SK-N-SH (cell line): ENCODE measurements at regions not wholly inside any gene's neighbourhood (a gene's known extent, or its start where the extent isn't known, plus 50 kb on each side); places are given as distances from the start of the nearest gene placed in this dataset.

ENCODE experiments used
- CTCF ChIA-PET: fragments of 300-600, 350-600 bp; formaldehyde crosslinking; extraction: SDS; loops from one replicate; lab custom pipeline; 2021; lab: Yijun Ruan, JAX
- POLR2A ChIA-PET: fragments of 350-600 bp; sonication (Branson Sonifier 250); formaldehyde crosslinking; extraction: SDS; loops from one replicate; lab custom pipeline; 2020; ENCODE audit warnings: antibody characterized with exemption, inconsistent platforms; lab: Yijun Ruan, JAX
- DNase-seq: peaks from one replicate; pipeline ENCODE4 v3.0.0; 2012
- H2AFZ ChIP-seq: fragments of 200-600 bp; sonication (generic); 2 replicates; pipeline ENCODE4 v1.8.1; 2016; ENCODE audit warnings: antibody characterized with exemption, mild to moderate bottlenecking, low read depth
- H3F3A ChIP-seq: fragments of 200-600 bp; sonication (generic); replicated peaks from 2 replicates; pipeline ENCODE3; 2016; ENCODE audit warnings: antibody characterized with exemption, mild to moderate bottlenecking; ENCODE audit not compliant: insufficient read depth
- H3K27ac ChIP-seq, 2 experiments: fragments of 200-500 bp in 1 of 2; fragments of 200-600 bp in 1 of 2; sonication (Bioruptor generic) in 1 of 2; sonication (generic), shearing (Covaris generic) in 1 of 2; 2 replicates each; pipeline versions ENCODE4 v1.5.1 to v1.6.1; 2014 to 2016; ENCODE audit warnings: low read depth in 2 of 2, inconsistent platforms in 1 of 2, low read length in 1 of 2, mild to moderate bottlenecking in 1 of 2, mixed read lengths in 1 of 2
- H3K27me3 ChIP-seq: fragments of 200-600 bp; sonication (generic), shearing (Covaris generic); 2 replicates; pipeline ENCODE4 v1.6.1; 2016; ENCODE audit warnings: mixed run types; ENCODE audit not compliant: insufficient read depth
- H3K36me3 ChIP-seq, 2 experiments: fragments of 200-500 bp in 1 of 2; fragments of 200-600 bp in 1 of 2; sonication (Bioruptor generic) in 1 of 2; sonication (generic) in 1 of 2; replicated peaks in 1 of 2; 2 replicates each; pipeline versions ENCODE3 to v1.5.1; 2014 to 2016; ENCODE audit warnings: low read length in 1 of 2, mild to moderate bottlenecking in 1 of 2; ENCODE audit not compliant: insufficient read depth in 2 of 2, control insufficient read depth in 1 of 2
- H3K4me1 ChIP-seq, 2 experiments: fragments of 200-500 bp in 1 of 2; fragments of 200-600 bp in 1 of 2; sonication (Bioruptor generic) in 1 of 2; sonication (generic), shearing (Covaris generic) in 1 of 2; 2 replicates each; pipeline versions ENCODE4 v1.5.1 to v1.6.1; 2014 to 2016; ENCODE audit warnings: low read depth in 1 of 2, low read length in 1 of 2, mixed run types in 1 of 2; ENCODE audit not compliant: insufficient read depth in 2 of 2, control insufficient read depth in 1 of 2
- H3K4me2 ChIP-seq: fragments of 200-600 bp; sonication (generic), shearing (Covaris generic); 2 replicates; pipeline ENCODE4 v1.6.1; 2017; ENCODE audit warnings: mixed run types
- H3K4me3 ChIP-seq, 2 experiments: fragments of 200-500 bp in 1 of 2; fragments of 200-600 bp in 1 of 2; sonication (Bioruptor generic) in 1 of 2; sonication (generic), shearing (Covaris generic) in 1 of 2; 2 replicates each; pipeline versions ENCODE4 v1.5.1 to v1.8.1; 2014 to 2016; ENCODE audit warnings: low read depth in 2 of 2, inconsistent platforms in 1 of 2, low read length in 1 of 2, mild to moderate bottlenecking in 1 of 2, mixed read lengths in 1 of 2, moderate library complexity in 1 of 2
- H3K79me2 ChIP-seq: fragments of 200-600 bp; sonication (generic); 2 replicates; pipeline ENCODE4 v1.8.1; 2017; ENCODE audit warnings: mild to moderate bottlenecking; ENCODE audit not compliant: insufficient read depth
- H3K9ac ChIP-seq: fragments of 200-600 bp; sonication (generic); 2 replicates; pipeline ENCODE4 v1.6.1; 2017; ENCODE audit warnings: mixed run types
- H3K9me2 ChIP-seq: fragments of 200-600 bp; sonication (generic); 2 replicates; pipeline ENCODE4 v1.6.1; 2017; ENCODE audit warnings: mixed run types
- H3K9me3 ChIP-seq: fragments of 200-600 bp; sonication (generic); 2 replicates; pipeline ENCODE4 v1.6.1; 2017; ENCODE audit warnings: mixed run types, mild to moderate bottlenecking, moderate library complexity
- H4K20me1 ChIP-seq: fragments of 200-600 bp; sonication (generic); 2 replicates; pipeline ENCODE4 v1.6.1; 2017; ENCODE audit warnings: mild to moderate bottlenecking, mixed run types; ENCODE audit not compliant: insufficient read depth
- CHD2 ChIP-seq: fragments of 150-350 bp; IDR thresholded peaks from 2 replicates; pipeline ENCODE4 v1.6.1; 2018; ENCODE audit warnings: low read length; ENCODE audit not compliant: partially characterized antibody
- CTCF ChIP-seq: fragments of 200-600 bp; sonication (generic); IDR thresholded peaks from 2 replicates; pipeline ENCODE4 v1.6.1; 2017; ENCODE audit warnings: antibody characterized with exemption, mild to moderate bottlenecking, moderate library complexity
- ELF1 ChIP-seq: IDR thresholded peaks from 2 replicates; pipeline ENCODE4 v1.4.0; 2012
- EZH2phosphoT487 ChIP-seq: fragments of 200-600 bp; sonication (generic); IDR thresholded peaks from 2 replicates; pipeline ENCODE4 v1.6.1; 2017; ENCODE audit warnings: low read depth, mixed run types, mild to moderate bottlenecking, antibody characterized with exemption, moderate library complexity, borderline replicate concordance
- FOSL2 ChIP-seq: IDR thresholded peaks from 2 replicates; pipeline ENCODE4 v1.4.0; 2012; ENCODE audit warnings: low read depth, mild to moderate bottlenecking, moderate library complexity, borderline replicate concordance
- FOXJ3 ChIP-seq: sonication (generic); formaldehyde crosslinking; IDR thresholded peaks from 2 replicates; pipeline ENCODE4 v1.5.1; 2020; ENCODE audit warnings: mild to moderate bottlenecking, missing genetic modification reagents
- FOXM1 ChIP-seq: IDR thresholded peaks from 2 replicates; pipeline ENCODE4 v1.4.0; 2012; ENCODE audit warnings: low read depth, mild to moderate bottlenecking
- GABPA ChIP-seq: IDR thresholded peaks from 2 replicates; pipeline ENCODE4 v1.4.0; 2012; ENCODE audit warnings: low read depth, mild to moderate bottlenecking
- IRF3 ChIP-seq: fragments of 150-350 bp; IDR thresholded peaks from 2 replicates; pipeline ENCODE4 v1.6.1; 2016; ENCODE audit warnings: mild to moderate bottlenecking, low read depth, low read length
- JUND ChIP-seq: IDR thresholded peaks from 2 replicates; pipeline ENCODE4 v1.4.0; 2012
- NRF1 ChIP-seq: IDR thresholded peaks from 2 replicates; pipeline ENCODE4 v1.6.1; 2012; ENCODE audit warnings: low read depth, mild to moderate bottlenecking, low read length
- RAD21 ChIP-seq: IDR thresholded peaks from 2 replicates; pipeline ENCODE4 v1.6.1; 2012; ENCODE audit warnings: mild to moderate bottlenecking, low read length
- RCOR1 ChIP-seq: fragments of 150-350 bp; IDR thresholded peaks from 2 replicates; pipeline ENCODE4 v1.6.1; 2017; ENCODE audit warnings: antibody characterized with exemption, low read length
- RFX5 ChIP-seq: IDR thresholded peaks from 2 replicates; pipeline ENCODE4 v1.6.1; 2012; ENCODE audit warnings: mild to moderate bottlenecking, improper control_type of control experiment, low read length
- RXRA ChIP-seq: IDR thresholded peaks from 2 replicates; pipeline ENCODE4 v1.4.0; 2012; ENCODE audit warnings: low read depth, mild to moderate bottlenecking, borderline replicate concordance
- SMC3 ChIP-seq: IDR thresholded peaks from 2 replicates; pipeline ENCODE4 v1.6.1; 2012; ENCODE audit warnings: low read depth, low read length, improper control_type of control experiment
- TAF1 ChIP-seq: IDR thresholded peaks from 2 replicates; pipeline ENCODE4 v1.6.1; 2012; ENCODE audit warnings: low read depth, mild to moderate bottlenecking, low read length, moderate library complexity, borderline replicate concordance
- TCF12 ChIP-seq: IDR thresholded peaks from 2 replicates; pipeline ENCODE4 v1.4.0; 2012
- TEAD4 ChIP-seq: IDR thresholded peaks from 2 replicates; pipeline ENCODE4 v1.4.0; 2012; ENCODE audit warnings: mild to moderate bottlenecking, borderline replicate concordance; ENCODE audit not compliant: insufficient read depth
- USF1 ChIP-seq: IDR thresholded peaks from 2 replicates; pipeline ENCODE4 v1.4.0; 2012; ENCODE audit warnings: low read depth, borderline replicate concordance
- USF2 ChIP-seq: fragments of 150-350 bp; IDR thresholded peaks from 2 replicates; pipeline ENCODE4 v1.6.1; 2017; ENCODE audit warnings: antibody characterized with exemption, low read length, low read depth, borderline replicate concordance
- YY1 ChIP-seq: IDR thresholded peaks from 2 replicates; pipeline ENCODE4 v1.4.0; 2012; ENCODE audit warnings: low read depth, mild to moderate bottlenecking
- WGBS: methylation state at CpG from one replicate; pipeline ENCODE4 v1.1.6; 2017; ENCODE audit warnings: low lambda C conversion rate; 5-methylcytosine and 5-hydroxymethylcytosine counted together
- TF ChIP-seq, protein P1 (sequence below): IDR thresholded peaks from 2 replicates; pipeline ENCODE4 v1.6.1; 2012; ENCODE audit warnings: mild to moderate bottlenecking, low read depth, low read length, moderate library complexity
- TF ChIP-seq, protein P2 (sequence below): IDR thresholded peaks from 2 replicates; pipeline ENCODE4 v1.4.0; 2012; ENCODE audit warnings: low read depth, borderline replicate concordance

DNA sequence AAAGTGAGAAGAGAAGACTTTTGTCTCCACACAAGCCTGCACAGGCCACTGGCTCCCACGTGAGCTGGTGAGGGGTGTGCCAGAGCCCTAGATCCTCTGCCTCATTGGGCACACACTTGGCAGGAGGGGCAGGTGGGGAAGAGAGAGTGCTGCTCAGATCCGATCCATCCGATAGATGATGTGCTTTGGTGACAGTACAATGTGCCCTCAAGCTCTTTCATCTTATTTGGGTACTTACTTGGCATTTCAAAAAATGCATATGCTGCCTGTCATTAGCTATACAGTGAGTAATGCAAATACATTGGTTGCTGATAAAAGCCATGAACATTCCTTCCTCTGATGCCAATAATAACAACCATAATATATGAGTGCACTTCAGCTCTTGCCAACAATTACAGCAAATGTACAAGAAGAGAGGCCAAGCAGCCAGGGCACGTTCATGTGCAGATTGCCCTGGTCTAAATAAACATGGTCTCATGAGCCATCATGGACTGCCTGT lies 255.3 kb downstream of the VAPA start:
- Histone ChIP-seq H3K27ac (peak overlapping the region; percentile 19 to 52; a peak in 3 of 4 replicates), H3K9me3 (no peaks in the 10 kb centered on the region), H2AFZ (no peak overlapping the region), H3K4me2 (peak overlapping the region; percentile 26), H3K9me2 (no peaks in the 10 kb centered on the region), H3K4me1 (peaks cover 7 to 13% of the 10 kb centered on the region in 2 experiments; a peak in 2 of 4 replicates), H3K4me3 (no peak overlapping the region), H3K79me2 (no peaks in the 10 kb centered on the region), H3K27me3 (no peaks in the 10 kb centered on the region), H3F3A (no peaks in the 10 kb centered on the region), H4K20me1 (no peaks in the 10 kb centered on the region), H3K9ac (no peak overlapping the region), H3K36me3 (no peaks in the 10 kb centered on the region)
- DNase-seq = peak; percentile 48
- ChIA-PET POLR2A (no interaction called here), CTCF (interaction anchor here (0.6 to 1.3 kb wide), 2 partner anchors 18 to 436 kb away, joined by 3 read pairs; no protein-coding TSS in a partner anchor)
- 20% methylated on average over 4 of the region's 4 CpGs for WGBS
- TF ChIP-seq FOXJ3 (CRISPR knock-in tag) (no peak), GABPA (no peak), RCOR1 (0 out of 2 replicates have a peak, but pooled peaks have one; percentile 15), FOXM1 (0 out of 2 replicates have a peak, but pooled peaks have one; percentile 21), TAF1 (no peak), TCF12 (peak; percentile 63), FOSL2 (no peak), ELF1 (no peak), CTCF (no peak), IRF3 (no peak), RXRA (no peak), CHD2 (no peak), RFX5 (no peak), TEAD4 (0 out of 2 replicates have a peak, but pooled peaks have one; percentile 26), RAD21 (no peak), JUND (no peak), EZH2phosphoT487 (no peak), USF2 (no peak), SMC3 (no peak), NRF1 (no peak), YY1 (no peak), USF1 (no peak)
- TF ChIP-seq, protein P1, sequence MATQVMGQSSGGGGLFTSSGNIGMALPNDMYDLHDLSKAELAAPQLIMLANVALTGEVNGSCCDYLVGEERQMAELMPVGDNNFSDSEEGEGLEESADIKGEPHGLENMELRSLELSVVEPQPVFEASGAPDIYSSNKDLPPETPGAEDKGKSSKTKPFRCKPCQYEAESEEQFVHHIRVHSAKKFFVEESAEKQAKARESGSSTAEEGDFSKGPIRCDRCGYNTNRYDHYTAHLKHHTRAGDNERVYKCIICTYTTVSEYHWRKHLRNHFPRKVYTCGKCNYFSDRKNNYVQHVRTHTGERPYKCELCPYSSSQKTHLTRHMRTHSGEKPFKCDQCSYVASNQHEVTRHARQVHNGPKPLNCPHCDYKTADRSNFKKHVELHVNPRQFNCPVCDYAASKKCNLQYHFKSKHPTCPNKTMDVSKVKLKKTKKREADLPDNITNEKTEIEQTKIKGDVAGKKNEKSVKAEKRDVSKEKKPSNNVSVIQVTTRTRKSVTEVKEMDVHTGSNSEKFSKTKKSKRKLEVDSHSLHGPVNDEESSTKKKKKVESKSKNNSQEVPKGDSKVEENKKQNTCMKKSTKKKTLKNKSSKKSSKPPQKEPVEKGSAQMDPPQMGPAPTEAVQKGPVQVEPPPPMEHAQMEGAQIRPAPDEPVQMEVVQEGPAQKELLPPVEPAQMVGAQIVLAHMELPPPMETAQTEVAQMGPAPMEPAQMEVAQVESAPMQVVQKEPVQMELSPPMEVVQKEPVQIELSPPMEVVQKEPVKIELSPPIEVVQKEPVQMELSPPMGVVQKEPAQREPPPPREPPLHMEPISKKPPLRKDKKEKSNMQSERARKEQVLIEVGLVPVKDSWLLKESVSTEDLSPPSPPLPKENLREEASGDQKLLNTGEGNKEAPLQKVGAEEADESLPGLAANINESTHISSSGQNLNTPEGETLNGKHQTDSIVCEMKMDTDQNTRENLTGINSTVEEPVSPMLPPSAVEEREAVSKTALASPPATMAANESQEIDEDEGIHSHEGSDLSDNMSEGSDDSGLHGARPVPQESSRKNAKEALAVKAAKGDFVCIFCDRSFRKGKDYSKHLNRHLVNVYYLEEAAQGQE = no peak
- TF ChIP-seq, protein P2, sequence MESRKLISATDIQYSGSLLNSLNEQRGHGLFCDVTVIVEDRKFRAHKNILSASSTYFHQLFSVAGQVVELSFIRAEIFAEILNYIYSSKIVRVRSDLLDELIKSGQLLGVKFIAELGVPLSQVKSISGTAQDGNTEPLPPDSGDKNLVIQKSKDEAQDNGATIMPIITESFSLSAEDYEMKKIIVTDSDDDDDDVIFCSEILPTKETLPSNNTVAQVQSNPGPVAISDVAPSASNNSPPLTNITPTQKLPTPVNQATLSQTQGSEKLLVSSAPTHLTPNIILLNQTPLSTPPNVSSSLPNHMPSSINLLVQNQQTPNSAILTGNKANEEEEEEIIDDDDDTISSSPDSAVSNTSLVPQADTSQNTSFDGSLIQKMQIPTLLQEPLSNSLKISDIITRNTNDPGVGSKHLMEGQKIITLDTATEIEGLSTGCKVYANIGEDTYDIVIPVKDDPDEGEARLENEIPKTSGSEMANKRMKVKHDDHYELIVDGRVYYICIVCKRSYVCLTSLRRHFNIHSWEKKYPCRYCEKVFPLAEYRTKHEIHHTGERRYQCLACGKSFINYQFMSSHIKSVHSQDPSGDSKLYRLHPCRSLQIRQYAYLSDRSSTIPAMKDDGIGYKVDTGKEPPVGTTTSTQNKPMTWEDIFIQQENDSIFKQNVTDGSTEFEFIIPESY = no peak
